ENCODE measurements at regions not wholly inside any gene's neighbourhood (a gene's known extent, or its start where the extent isn't known, plus 50 kb on each side); places are given as distances from the start of the nearest gene placed in this dataset.
A peak's percentile ranks its signal among the peaks of the same experiment; 100 is the strongest.

- DNase-seq = no peak
Measured at GRCh38 chr14:22513066-22513812, 75.8 kb downstream of the DAD1 start.

GRCh38 chr14:22512106-22512814, 76.8 kb downstream of the DAD1 start:
- DNase-seq = no peak

GRCh38 chr14:22510527-22511110, 78.4 kb downstream of the DAD1 start:
- no peak for DNase-seq

GRCh38 chr14:22509751-22510300, 79.2 kb downstream of the DAD1 start:
- peak; percentile 63 for DNase-seq

- DNase-seq = no peak
Measured at GRCh38 chr14:22509036-22509709, 79.9 kb downstream of the DAD1 start.

- DNase-seq = no peak
Measured at GRCh38 chr14:22508662-22509035, 80.4 kb downstream of the DAD1 start.

- no peak for DNase-seq
Measured at GRCh38 chr14:22508150-22508457, 80.9 kb downstream of the DAD1 start.

- DNase-seq = peak; percentile 68
Measured at GRCh38 chr14:22506778-22507351, 82.2 kb downstream of the DAD1 start.

- DNase-seq = no peak
Measured at GRCh38 chr14:22506378-22506710, 82.7 kb downstream of the DAD1 start.

- peak; percentile 77 for DNase-seq
Measured at GRCh38 chr14:22505697-22506377, 83.2 kb downstream of the DAD1 start.

GRCh38 chr14:22505309-22505696, 83.7 kb downstream of the DAD1 start:
- DNase-seq = no peak

- DNase-seq = no peak
Measured at GRCh38 chr14:22502551-22502950, 86.5 kb downstream of the DAD1 start.

GRCh38 chr14:22502007-22502406, 87.0 kb downstream of the DAD1 start:
- DNase-seq = no peak

- DNase-seq = no peak
Measured at GRCh38 chr14:22500954-22501726, 87.9 kb downstream of the DAD1 start.

- DNase-seq = no peak
Measured at GRCh38 chr14:22500525-22500924, 88.5 kb downstream of the DAD1 start.

- DNase-seq = no peak
Measured at GRCh38 chr14:22497671-22498093, 91.3 kb downstream of the DAD1 start.

GRCh38 chr14:22497144-22497423, 91.9 kb downstream of the DAD1 start:
- no peak for DNase-seq

- no peak for DNase-seq
Measured at GRCh38 chr14:22494486-22495135, 94.4 kb downstream of the DAD1 start.

GRCh38 chr14:22493753-22494152, 95.3 kb downstream of the DAD1 start:
- no peak for DNase-seq

- no peak for DNase-seq
Measured at GRCh38 chr14:22492622-22493542, 96.1 kb downstream of the DAD1 start.
